Prostate gland (tissue), 2 donors: ENCODE measurements at regions not wholly inside any gene's neighbourhood (a gene's known extent, or its start where the extent isn't known, plus 50 kb on each side); places are given as distances from the start of the nearest gene placed in this dataset.

ENCODE experiments used
- CTCF ChIP-seq, 4 experiments: fragments of 200-600 bp in 2 of 4; fragments of 450-650 bp in 2 of 4; sonication (generic) in 2 of 4; IDR thresholded peaks; 1 replicate in 3 of 4; 2 replicates in 1 of 4; pipeline ENCODE4 v1.5.1; 2016 to 2019; ENCODE audit warnings: antibody characterized with exemption in 4 of 4, mild to moderate bottlenecking in 2 of 4, moderate library complexity in 2 of 4
- POLR2A ChIP-seq: fragments of 450-650 bp; IDR thresholded peaks from one replicate; pipeline ENCODE4 v1.6.1; 2016; ENCODE audit warnings: antibody characterized with exemption, mild to moderate bottlenecking
- POLR2AphosphoS5 ChIP-seq: sonication (generic); formaldehyde crosslinking; IDR thresholded peaks from one replicate; pipeline ENCODE4 v1.6.1; 2017; ENCODE audit warnings: antibody characterized with exemption

- TF ChIP-seq CTCF (IDR thresholded peaks at IDR 0.05) (no peak), POLR2AphosphoS5 (no peak), POLR2A (no peak)
These were observed 825.4 kb upstream of the AMELY start for GRCh38 chrY:7736847-7737365.
